Skin epidermis (tissue), 12 donors: ENCODE measurements at regions not wholly inside any gene's neighbourhood (a gene's known extent, or its start where the extent isn't known, plus 50 kb on each side); places are given as distances from the start of the nearest gene placed in this dataset.
"Not testable (repeated sequence)": the region's sequence is repeated elsewhere in the genome, so short reads cannot be mapped to it uniquely, and the experiment has no call there.

ENCODE experiments used
- H3K27ac ChIP-seq, 21 experiments: fragments of 200-600 bp; sonication (generic) in 11 of 21; one replicate each; pipeline ENCODE4 v1.5.0; 2020; ENCODE audit warnings: mild to moderate bottlenecking in 3 of 21, inconsistent platforms in 2 of 21, moderate library complexity in 2 of 21
- H3K4me3 ChIP-seq, 7 experiments: fragments of 200-600 bp; sonication (generic) in 2 of 7; one replicate each; pipeline ENCODE4 v1.5.0; 2020; ENCODE audit warnings: inconsistent platforms in 2 of 7, mild to moderate bottlenecking in 2 of 7, moderate library complexity in 1 of 7

- Histone ChIP-seq H3K27ac (no peak overlapping the region), H3K4me3 (no peak overlapping the region)
Observed at GRCh38 chr3:6025032-6025431, 835.9 kb upstream of the GRM7 start.

GRCh38 chr3:6030648-6031047 is 830.3 kb upstream of the GRM7 start:
- not testable (repeated sequence) for H3K4me3 ChIP-seq, H3K27ac ChIP-seq

DNA sequence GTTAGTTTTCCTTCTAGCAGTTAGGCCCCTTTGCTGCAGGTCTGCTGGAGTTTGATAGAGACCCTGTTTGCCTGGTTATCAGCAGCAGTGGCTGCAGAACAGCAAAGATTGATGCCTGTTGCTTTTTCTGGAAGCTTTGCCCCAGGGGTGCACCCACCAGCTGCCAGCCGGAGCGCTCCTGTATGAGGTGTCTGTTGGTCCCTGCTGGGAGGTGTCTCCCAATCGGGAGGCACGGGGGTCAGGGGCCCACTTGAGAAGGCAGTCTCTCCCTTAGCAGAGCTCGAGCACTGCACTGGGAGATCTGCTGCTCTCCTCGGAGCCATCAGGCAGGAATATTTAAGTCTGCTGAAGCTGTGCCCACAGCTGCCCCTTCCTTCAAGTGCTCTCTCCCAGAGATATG is 825.3 kb upstream of the GRM7 start:
- H3K27ac ChIP-seq = no peak overlapping the region
- no peak overlapping the region for H3K4me3 ChIP-seq

DNA sequence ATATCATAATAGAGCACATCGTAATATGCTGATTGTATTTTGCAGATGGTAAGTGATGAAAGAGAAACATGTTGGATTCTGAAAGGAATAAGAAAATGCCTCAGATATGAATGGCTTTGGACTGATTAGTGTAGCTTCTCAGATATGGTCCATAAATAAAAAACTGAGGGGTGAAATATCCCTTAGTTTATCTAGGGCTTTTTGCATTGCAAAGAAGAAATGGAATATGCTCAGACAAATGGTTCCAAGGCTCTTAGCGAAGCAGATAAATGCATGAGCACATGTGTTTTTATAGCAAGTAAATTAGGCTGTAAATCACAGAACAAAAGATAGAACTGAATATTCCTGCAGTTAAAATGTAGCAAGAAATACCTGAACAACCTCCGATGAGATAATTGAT is 820.9 kb upstream of the GRM7 start:
- no peak overlapping the region for H3K4me3 ChIP-seq
- H3K27ac ChIP-seq = no peak overlapping the region

DNA sequence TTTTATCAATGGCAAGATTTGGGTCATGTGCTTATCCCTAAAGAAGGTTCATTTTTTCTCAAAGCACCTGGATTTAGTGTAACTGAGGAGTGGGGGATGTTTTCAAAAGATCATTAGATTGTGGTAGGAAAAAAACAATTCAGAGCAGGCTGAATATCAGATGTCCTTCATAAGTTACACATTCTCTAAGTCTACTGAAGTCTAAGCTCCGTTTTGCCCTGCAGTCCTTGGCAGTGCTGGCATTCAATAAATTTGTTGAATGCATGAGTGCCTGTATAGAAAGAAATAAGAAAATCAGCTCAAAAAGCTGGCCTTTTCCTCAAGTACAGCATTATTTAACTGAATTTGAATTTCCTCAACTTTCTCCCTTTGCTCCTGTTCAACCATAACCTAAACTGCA is 819.0 kb upstream of the GRM7 start:
- H3K4me3 ChIP-seq = no peak overlapping the region
- no peak overlapping the region for H3K27ac ChIP-seq

- Histone ChIP-seq H3K27ac (no peak overlapping the region), H3K4me3 (no peak overlapping the region)
Observed at GRCh38 chr3:6047016-6047415, 813.9 kb upstream of the GRM7 start.

DNA sequence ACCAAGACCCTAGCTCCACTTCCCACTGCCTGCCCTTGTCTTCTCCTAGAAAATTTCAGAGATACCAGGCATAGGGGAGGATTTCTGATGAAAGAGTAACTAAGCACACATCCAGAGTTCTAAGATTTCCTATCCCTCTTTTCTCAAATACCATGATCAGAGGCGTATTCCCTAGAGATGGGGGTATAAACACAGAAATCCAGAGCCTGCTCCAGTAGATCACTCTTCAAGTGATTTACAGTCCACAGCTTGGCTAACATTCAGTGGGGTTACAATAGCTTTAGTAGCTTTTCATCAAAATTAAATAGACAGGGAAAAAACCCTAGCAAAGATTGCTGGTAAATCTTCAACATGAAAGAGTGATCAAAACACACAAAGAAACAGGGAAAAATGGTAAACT is 800.7 kb upstream of the GRM7 start:
- Histone ChIP-seq H3K4me3 (no peak overlapping the region), H3K27ac (no peak overlapping the region)

DNA sequence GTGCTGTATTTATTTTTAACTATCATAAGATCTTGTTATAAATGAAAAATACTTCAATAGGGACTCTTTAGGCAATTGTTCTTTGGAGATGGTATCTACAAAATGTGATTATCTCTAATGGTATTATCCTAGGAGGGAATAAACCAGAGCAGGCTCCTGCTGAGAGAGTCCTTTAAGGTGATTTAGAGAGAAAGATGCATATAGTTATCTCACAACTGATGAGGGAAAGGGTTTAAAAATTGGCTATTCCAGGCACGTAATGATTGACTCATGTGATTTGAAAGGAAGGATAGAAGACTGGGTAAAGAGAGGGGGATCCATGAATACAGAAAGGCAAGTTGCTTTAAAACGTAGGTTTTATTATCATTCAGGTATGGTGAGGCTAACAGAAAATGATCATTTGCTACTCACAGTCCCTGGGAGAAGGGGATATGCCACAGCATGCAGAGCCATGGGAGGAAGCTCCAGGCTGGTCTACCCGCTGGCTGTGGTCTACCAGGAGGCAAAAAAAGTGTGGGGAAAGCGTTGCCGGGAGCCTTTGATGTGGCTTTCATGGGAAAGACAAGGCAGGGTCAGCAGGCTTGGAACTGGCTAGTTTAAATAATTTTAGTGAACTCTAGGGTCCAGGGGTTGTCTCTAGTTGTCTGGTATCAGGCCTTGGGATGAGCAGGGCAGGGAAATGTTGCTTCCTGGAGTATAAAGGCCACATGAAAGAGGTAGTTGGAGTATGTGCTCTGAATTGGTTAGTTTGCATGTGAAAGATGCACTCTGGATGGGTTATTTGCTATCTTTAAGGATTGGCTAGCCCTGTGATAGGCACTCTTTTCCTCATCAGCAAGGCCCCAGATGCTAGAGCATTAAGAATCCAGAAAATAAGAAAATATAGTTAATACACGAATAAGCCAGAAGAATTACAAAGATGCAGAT is 798.4 kb upstream of the GRM7 start:
- H3K4me3 ChIP-seq = no peak overlapping the region
- H3K27ac ChIP-seq = no peak overlapping the region

DNA sequence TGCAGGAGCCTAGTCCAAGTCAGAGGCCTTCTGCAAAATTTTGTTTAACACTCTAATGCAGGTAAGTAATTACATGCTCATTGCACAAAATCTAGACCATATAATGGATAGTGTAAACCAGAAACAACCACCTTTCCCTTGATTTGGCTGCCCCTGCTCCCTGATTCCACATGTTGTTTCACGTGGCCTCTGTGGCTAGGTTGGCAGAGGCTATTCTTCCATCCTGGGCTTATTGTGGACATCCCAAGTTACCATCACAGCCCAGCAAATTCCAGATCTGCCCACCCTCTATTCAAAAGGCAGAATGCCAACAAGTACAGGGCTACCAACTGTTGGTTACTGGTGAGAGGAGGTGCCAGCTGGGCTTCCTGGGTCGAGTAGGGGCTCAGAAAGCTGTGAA is 794.5 kb upstream of the GRM7 start:
- Histone ChIP-seq H3K27ac (no peak overlapping the region), H3K4me3 (no peak overlapping the region)

- H3K4me3 ChIP-seq, H3K27ac ChIP-seq: not testable (repeated sequence)
Observed at GRCh38 chr3:6066868-6067578, 793.9 kb upstream of the GRM7 start.

DNA sequence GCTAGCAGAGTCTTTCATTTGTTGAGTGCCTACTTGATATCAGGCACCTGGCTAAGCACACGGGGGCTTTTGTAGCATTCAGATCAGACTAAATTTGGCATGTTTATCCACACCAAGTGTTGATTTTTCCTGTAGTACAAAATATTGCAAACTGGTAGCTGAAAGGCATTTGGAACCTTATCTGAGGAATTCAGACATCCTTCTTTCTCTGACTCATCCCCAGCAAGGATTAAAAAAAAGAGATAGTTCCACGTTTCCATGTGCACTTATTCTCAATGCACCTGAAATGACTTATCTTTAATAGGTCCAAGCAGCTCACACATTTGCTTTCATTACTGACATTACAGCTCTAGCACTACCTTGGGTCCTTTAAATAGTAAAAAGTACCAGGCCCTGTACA is 786.0 kb upstream of the GRM7 start:
- Histone ChIP-seq H3K4me3 (no peak overlapping the region), H3K27ac (no peak overlapping the region)

GRCh38 chr3:6078436-6078835 is 782.5 kb upstream of the GRM7 start:
- no peak overlapping the region for H3K4me3 ChIP-seq
- no peak overlapping the region for H3K27ac ChIP-seq

DNA sequence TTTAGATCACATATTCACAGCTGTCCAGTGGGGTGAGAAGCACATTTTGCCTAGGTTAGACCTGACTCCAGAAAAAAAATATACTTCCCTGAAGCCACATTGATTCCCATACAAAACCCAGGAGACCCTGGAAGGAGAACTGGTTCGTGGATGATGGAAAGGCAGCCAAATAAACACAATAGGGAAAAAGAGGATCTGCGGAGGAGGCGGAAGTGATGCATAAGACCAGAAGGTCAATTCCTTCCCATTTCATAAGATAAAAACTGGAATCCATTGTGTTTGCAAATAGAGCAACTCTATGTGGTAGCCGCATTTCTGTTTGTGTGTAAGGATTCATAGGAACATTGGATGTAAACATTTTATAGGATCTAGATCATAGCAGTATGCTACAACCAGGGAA is 781.9 kb upstream of the GRM7 start:
- H3K27ac ChIP-seq = no peak overlapping the region
- H3K4me3 ChIP-seq = no peak overlapping the region

DNA sequence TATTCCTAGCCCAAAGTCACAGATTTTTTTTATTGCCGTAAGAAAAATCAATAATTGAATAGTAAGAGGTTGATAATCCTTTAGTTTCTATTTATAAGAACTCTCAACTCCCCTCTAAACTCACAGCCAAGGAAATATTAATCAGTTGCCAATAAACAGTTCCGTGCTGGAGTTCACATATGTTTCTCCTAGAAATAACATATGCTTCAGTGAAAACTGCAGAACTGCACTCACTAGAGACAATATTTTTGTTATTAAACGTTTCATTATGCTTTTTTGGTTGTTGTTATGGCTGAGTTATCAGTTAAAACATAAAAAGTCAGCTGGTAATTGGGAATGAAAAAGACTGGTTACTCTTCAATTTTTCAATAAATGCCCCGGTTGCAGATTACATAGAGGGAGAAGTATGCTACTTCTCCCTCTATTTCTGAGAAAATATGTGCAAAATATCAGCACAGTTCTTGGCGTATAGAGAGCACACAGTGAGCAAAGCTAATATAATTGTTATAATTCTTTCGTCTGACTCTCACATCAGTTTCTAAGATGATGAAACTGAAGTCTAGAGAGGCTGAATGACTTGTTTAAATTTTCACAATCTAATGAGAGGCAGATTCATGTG is 781.2 kb upstream of the GRM7 start:
- Histone ChIP-seq H3K27ac (no peak overlapping the region), H3K4me3 (no peak overlapping the region)

DNA sequence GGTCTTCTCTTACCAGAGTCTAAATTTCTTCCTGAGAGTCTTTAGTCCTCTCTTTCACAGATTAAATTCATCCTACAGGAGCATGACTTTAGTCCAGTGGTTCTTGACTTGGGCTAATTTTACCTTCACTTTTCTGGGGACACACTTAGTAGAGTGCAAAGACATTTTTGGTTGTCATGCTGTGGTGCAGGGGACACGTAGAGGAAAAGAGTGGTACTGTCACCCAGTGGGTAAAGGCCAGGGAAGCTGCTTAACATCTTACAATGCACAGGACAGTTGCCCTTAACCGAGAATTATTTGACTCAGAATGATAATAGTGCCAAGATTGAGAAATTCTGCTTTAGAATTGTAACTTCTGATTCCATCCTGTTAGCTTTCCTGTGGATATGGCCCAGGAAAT is 772.5 kb upstream of the GRM7 start:
- H3K27ac ChIP-seq = no peak overlapping the region
- no peak overlapping the region for H3K4me3 ChIP-seq

DNA sequence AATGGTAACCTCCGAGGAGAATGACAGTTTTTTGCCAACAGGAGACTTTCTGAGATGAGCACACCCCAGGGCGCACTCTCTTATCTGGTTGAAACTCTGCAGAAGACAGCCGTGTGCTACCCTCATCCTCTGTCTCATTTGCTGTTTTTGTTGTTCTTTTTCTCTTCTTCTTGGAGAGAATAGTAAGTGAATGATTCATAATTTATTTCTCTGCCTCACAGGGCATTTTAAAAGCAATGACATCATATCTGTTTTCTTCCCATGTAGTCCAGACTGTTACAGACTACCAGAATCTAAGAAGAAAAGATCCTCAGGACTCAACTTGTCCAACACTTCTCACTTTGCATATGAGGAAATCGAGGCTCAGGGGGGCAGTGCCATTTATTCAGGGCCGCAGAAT is 771.1 kb upstream of the GRM7 start:
- no peak overlapping the region for H3K27ac ChIP-seq

GRCh38 chr3:6091262-6091661 is 769.7 kb upstream of the GRM7 start:
- H3K27ac ChIP-seq = no peak overlapping the region
- no peak overlapping the region for H3K4me3 ChIP-seq

More for the DNA sequence above, 771.1 kb upstream of the GRM7 start:
- no peak overlapping the region for H3K4me3 ChIP-seq

DNA sequence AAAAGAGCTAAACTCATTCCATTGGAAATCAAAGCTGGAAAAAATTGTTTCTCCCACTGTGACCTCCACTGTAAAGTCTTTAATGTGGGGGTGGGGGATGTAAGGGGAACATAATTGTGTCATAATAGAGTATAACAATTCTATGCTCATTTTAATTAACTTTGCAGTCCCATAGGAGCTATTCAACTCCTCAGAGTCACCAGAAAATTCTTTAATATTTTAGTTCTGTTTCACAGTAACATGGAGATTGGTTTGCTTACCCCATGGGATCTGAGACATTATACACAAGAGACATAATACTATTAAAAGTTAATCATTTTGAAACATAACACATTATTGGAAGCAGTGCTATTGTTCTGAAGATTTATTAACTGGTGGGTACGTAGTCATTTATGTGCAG is 765.9 kb upstream of the GRM7 start:
- H3K4me3 ChIP-seq = no peak overlapping the region

DNA sequence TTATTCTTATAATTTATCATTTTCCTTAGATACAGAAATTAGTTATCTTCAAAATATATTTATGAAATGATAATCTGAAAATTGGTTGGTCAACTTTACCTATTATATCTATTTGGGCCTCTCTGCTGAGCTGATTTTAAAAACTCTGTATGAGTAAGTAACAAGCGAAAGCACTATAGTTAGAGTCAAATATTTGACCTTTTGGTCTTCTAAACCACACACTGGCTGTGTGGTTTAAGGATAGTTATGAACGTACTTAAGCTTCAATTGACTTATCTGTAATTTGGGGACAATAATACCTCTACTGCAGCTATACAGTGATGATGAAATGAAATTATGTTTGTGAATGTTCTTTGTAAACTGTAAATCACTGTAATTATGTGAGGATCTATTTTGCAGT is 763.9 kb upstream of the GRM7 start:
- no peak overlapping the region for H3K27ac ChIP-seq
- no peak overlapping the region for H3K4me3 ChIP-seq

More for the DNA sequence above, 765.9 kb upstream of the GRM7 start:
- H3K27ac ChIP-seq = no peak overlapping the region

- no peak overlapping the region for H3K4me3 ChIP-seq
- H3K27ac ChIP-seq = no peak overlapping the region
Observed at GRCh38 chr3:6097556-6097955, 763.4 kb upstream of the GRM7 start.
